Liver (tissue), 8 donors: ENCODE measurements at regions not wholly inside any gene's neighbourhood (a gene's known extent, or its start where the extent isn't known, plus 50 kb on each side); places are given as distances from the start of the nearest gene placed in this dataset.

Experiments
- DNase-seq: peaks from one replicate; pipeline ENCODE4 v3.0.0-alpha.2; 2017; ENCODE audit warnings: low spot score
- H3K27ac ChIP-seq, 2 donors: one replicate each; pipeline ENCODE4 v1.7.0; 2013; ENCODE audit warnings: inconsistent platforms in 2 of 2, low read length in 2 of 2, control low read depth in 1 of 2, low read depth in 1 of 2, mild to moderate bottlenecking in 1 of 2
- H3K27me3 ChIP-seq, 4 donors: one replicate each; pipeline versions ENCODE4 v1.6.1 to v1.7.0; 2013; ENCODE audit warnings: low read length in 3 of 4, inconsistent platforms in 1 of 4, mild to moderate bottlenecking in 1 of 4, moderate library complexity in 1 of 4; ENCODE audit not compliant: control insufficient read depth in 4 of 4, insufficient read depth in 4 of 4
- H3K36me3 ChIP-seq, 4 donors: one replicate each; pipeline versions ENCODE4 v1.6.1 to v1.7.0; 2013; ENCODE audit warnings: low read length in 3 of 4, mild to moderate bottlenecking in 3 of 4, low read depth in 1 of 4, moderate library complexity in 1 of 4; ENCODE audit not compliant: control insufficient read depth in 4 of 4, insufficient read depth in 3 of 4
- H3K4me1 ChIP-seq, 4 donors: one replicate each; pipeline versions ENCODE4 v1.6.1 to v1.7.0; 2013; ENCODE audit warnings: low read length in 3 of 4, mild to moderate bottlenecking in 3 of 4, moderate library complexity in 1 of 4; ENCODE audit not compliant: control insufficient read depth in 4 of 4, insufficient read depth in 4 of 4
- H3K4me3 ChIP-seq, 3 donors: one replicate each; pipeline versions ENCODE4 v1.6.1 to v1.7.0; 2013; ENCODE audit warnings: low read length in 3 of 3, control low read depth in 1 of 3, low read depth in 1 of 3, mild to moderate bottlenecking in 1 of 3
- H3K9ac ChIP-seq, 2 donors: one replicate each; pipeline ENCODE4 v1.7.0; 2013; ENCODE audit warnings: low read length in 2 of 2, mild to moderate bottlenecking in 2 of 2, moderate library complexity in 2 of 2, control low read depth in 1 of 2, low read depth in 1 of 2
- H3K9me3 ChIP-seq, 4 donors: one replicate each; pipeline versions ENCODE4 v1.6.1 to v1.7.0; 2013; ENCODE audit warnings: low read length in 3 of 4; ENCODE audit not compliant: control insufficient read depth in 4 of 4
- ATF3 ChIP-seq: IDR thresholded peaks from 2 replicates; pipeline ENCODE4 v1.6.1; 2016; ENCODE audit warnings: antibody characterized with exemption
- CTCF ChIP-seq: fragments of 150-350 bp; IDR thresholded peaks from 2 replicates; pipeline ENCODE4 v1.5.1; 2017; ENCODE audit warnings: improper control_type of control experiment, low read depth, low read length; ENCODE audit not compliant: missing input control
- EGR1 ChIP-seq, 2 donors: IDR thresholded peaks; 2 replicates each; pipeline ENCODE4 v1.6.1; 2016 to 2018; ENCODE audit warnings: antibody characterized with exemption in 2 of 2, low read depth in 2 of 2
- FOXA1 ChIP-seq: IDR thresholded peaks from 2 replicates; pipeline ENCODE4 v1.6.1; 2016; ENCODE audit warnings: antibody characterized with exemption
- GABPA ChIP-seq, 2 donors: IDR thresholded peaks in 1 of 2; conservative IDR thresholded peaks in 1 of 2; 2 replicates each; pipeline ENCODE4 v1.6.1; 2016; ENCODE audit warnings: antibody characterized with exemption in 2 of 2, mild to moderate bottlenecking in 1 of 2, moderate library complexity in 1 of 2
- HNF4A ChIP-seq, 2 donors: conservative IDR thresholded peaks; 2 replicates each; pipeline ENCODE4 v1.6.1; 2016; ENCODE audit warnings: antibody characterized with exemption in 2 of 2, mild to moderate bottlenecking in 2 of 2
- HNF4G ChIP-seq: IDR thresholded peaks from 2 replicates; pipeline ENCODE4 v1.6.1; 2016; ENCODE audit warnings: antibody characterized with exemption
- JUND ChIP-seq, 2 donors: IDR thresholded peaks; 2 replicates each; pipeline ENCODE4 v1.6.1; 2016; ENCODE audit warnings: antibody characterized with exemption in 2 of 2
- MAX ChIP-seq: IDR thresholded peaks from 2 replicates; pipeline ENCODE4 v1.6.1; 2016; ENCODE audit warnings: antibody characterized with exemption
- NR2F2 ChIP-seq: IDR thresholded peaks from 2 replicates; pipeline ENCODE4 v1.6.1; 2016; ENCODE audit warnings: antibody characterized with exemption
- RAD21 ChIP-seq, 2 donors: IDR thresholded peaks; 2 replicates each; pipeline ENCODE4 v1.6.1; 2016; ENCODE audit warnings: antibody characterized with exemption in 2 of 2, mild to moderate bottlenecking in 2 of 2
- REST ChIP-seq: IDR thresholded peaks from 2 replicates; pipeline ENCODE4 v1.6.1; 2016; ENCODE audit warnings: antibody characterized with exemption, mild to moderate bottlenecking
- SP1 ChIP-seq: IDR thresholded peaks from 2 replicates; pipeline ENCODE4 v1.6.1; 2018; ENCODE audit warnings: antibody characterized with exemption, mild to moderate bottlenecking
- TAF1 ChIP-seq: conservative IDR thresholded peaks from 2 replicates; pipeline ENCODE4 v1.6.1; 2016; ENCODE audit warnings: antibody characterized with exemption, mild to moderate bottlenecking
- YY1 ChIP-seq: IDR thresholded peaks from 2 replicates; pipeline ENCODE4 v1.6.1; 2016; ENCODE audit warnings: antibody characterized with exemption, mild to moderate bottlenecking
- ZBTB33 ChIP-seq: IDR thresholded peaks from 2 replicates; pipeline ENCODE4 v1.6.1; 2016; ENCODE audit warnings: antibody characterized with exemption
- WGBS: extraction: QIAGEN DNeasy Blood & Tissue Kit; methylation state at CpG from one replicate; pipeline ENCODE4 v1.1.7; 2013; 5-methylcytosine and 5-hydroxymethylcytosine counted together
- donor health status: healthy.
- donor health status: healthy.
- donor health status: healthy.
- donor health status: healthy.
- donor health status: healthy.

GRCh38 chr16:14014284-14014625 lies 56.9 kb upstream of the MRTFB start:
- Histone ChIP-seq H3K36me3 (no peaks in the 10 kb centered on the region), H3K27me3 (no peaks in the 10 kb centered on the region), H3K4me3 (no peak overlapping the region), H3K9ac (no peak overlapping the region), H3K4me1 (peaks cover 0 to 19% (median 7%) of the 10 kb centered on the region in 4 donors), H3K9me3 (no peaks in the 10 kb centered on the region), H3K27ac (no peak overlapping the region)
- TF ChIP-seq EGR1 (IDR thresholded peaks at IDR 0.05; ENCODE audit: low read depth in 2 of 2) (no peak), HNF4G (no peak), JUND (IDR thresholded peaks at IDR 0.05) (no peak), ZBTB33 (no peak), MAX (no peak), HNF4A (conservative IDR thresholded peaks at IDR 0.05) (no peak), REST (no peak), GABPA (IDR thresholded peaks at IDR 0.05 in 1 of 2, conservative IDR thresholded peaks at IDR 0.05 in 1 of 2) (no peak), ATF3 (no peak), FOXA1 (no peak), SP1 (no peak), NR2F2 (no peak), TAF1 (no peak)
- WGBS: 80% methylated on average over 5 of the region's 5 CpGs
- no peak for DNase-seq

GRCh38 chr16:14015033-14015432 lies 56.1 kb upstream of the MRTFB start:
- TF ChIP-seq CTCF: no peak
- TF ChIP-seq TAF1: no peak
- TF ChIP-seq EGR1 (IDR thresholded peaks at IDR 0.05; ENCODE audit: low read depth in 2 of 2): no peak
- TF ChIP-seq ZBTB33: no peak
- TF ChIP-seq SP1: no peak
- no peak for TF ChIP-seq RAD21 (IDR thresholded peaks at IDR 0.05)
- no peak for TF ChIP-seq ATF3
- TF ChIP-seq NR2F2: no peak
- TF ChIP-seq GABPA (IDR thresholded peaks at IDR 0.05 in 1 of 2, conservative IDR thresholded peaks at IDR 0.05 in 1 of 2): no peak
- TF ChIP-seq YY1: no peak
- Histone ChIP-seq H3K4me1 (peaks cover 0 to 19% (median 7%) of the 10 kb centered on the region in 4 donors), H3K27ac (no peak overlapping the region), H3K36me3 (no peaks in the 10 kb centered on the region), H3K9ac (no peak overlapping the region), H3K9me3 (no peaks in the 10 kb centered on the region), H3K27me3 (no peaks in the 10 kb centered on the region), H3K4me3 (no peak overlapping the region)
- no peak for DNase-seq
- WGBS: 66% methylated on average over 4 of the region's 4 CpGs
